IMR-90 (cell line): ENCODE measurements at regions not wholly inside any gene's neighbourhood (a gene's known extent, or its start where the extent isn't known, plus 50 kb on each side); places are given as distances from the start of the nearest gene placed in this dataset.

Experiments used
- ATAC-seq: fragments of 200-7000 bp; cut with Tn5 transposase; 2 replicates; pipeline ENCODE4 v1.9.1; 2020; ENCODE audit warnings: low read depth, mild to moderate bottlenecking, moderate library complexity
- BruUV-seq: library from RNA; stranded (reverse); fragments of 400-500 nt; replicated peaks from 2 replicates; lab custom pipeline; 2021; lab: Mats Ljungman, UMichigan
- CTCF ChIA-PET: fragments of 300-600 bp; formaldehyde crosslinking; extraction: SDS; loops from one replicate; lab custom pipeline; 2021; ENCODE audit warnings: antibody characterized with exemption; lab: Yijun Ruan, JAX
- POLR2A ChIA-PET: fragments of 300-600 bp; sonication (Branson Sonifier 250); formaldehyde crosslinking; loops from one replicate; lab custom pipeline; 2022; ENCODE audit warnings: antibody characterized with exemption; ENCODE audit not compliant: unreplicated experiment; lab: Charles Lee
- DNase-seq: peaks from one replicate; pipeline ENCODE4 v3.0.0; 2013
- H2AFZ ChIP-seq: replicated peaks from 2 replicates; pipeline ENCODE3; 2013; ENCODE audit warnings: low read length, mild to moderate bottlenecking; ENCODE audit not compliant: poor library complexity
- H2AK5ac ChIP-seq: 2 replicates; pipeline ENCODE4 v1.6.1; 2013; ENCODE audit warnings: low read depth, low read length, inconsistent platforms
- H2AK9ac ChIP-seq: replicated peaks from 2 replicates; pipeline ENCODE3; 2013; ENCODE audit warnings: mild to moderate bottlenecking, low read depth, low read length, moderate library complexity; ENCODE audit not compliant: poor library complexity
- H2BK120ac ChIP-seq: 2 replicates; pipeline ENCODE4 v1.6.1; 2013; ENCODE audit warnings: low read depth, low read length, inconsistent platforms
- H2BK15ac ChIP-seq: 3 replicates; pipeline ENCODE4 v1.6.1; 2013; ENCODE audit warnings: low read depth, low read length, inconsistent platforms
- H2BK20ac ChIP-seq: 2 replicates; pipeline ENCODE4 v1.6.1; 2013; ENCODE audit warnings: low read depth, mild to moderate bottlenecking, inconsistent platforms, low read length, moderate library complexity
- H2BK5ac ChIP-seq: 2 replicates; pipeline ENCODE4 v1.6.1; 2013; ENCODE audit warnings: mild to moderate bottlenecking, low read depth, low read length, inconsistent platforms; ENCODE audit not compliant: poor library complexity, severe bottlenecking
- H3K14ac ChIP-seq: replicated peaks from 2 replicates; pipeline ENCODE4 v1.6.1; 2013; ENCODE audit warnings: low read depth, low read length, inconsistent platforms
- H3K18ac ChIP-seq: 2 replicates; pipeline ENCODE4 v1.6.1; 2013; ENCODE audit warnings: low read depth, low read length, control low read depth
- H3K23ac ChIP-seq: 2 replicates; pipeline ENCODE4 v1.6.1; 2013; ENCODE audit warnings: low read depth, low read length, inconsistent platforms
- H3K27ac ChIP-seq: 2 replicates; pipeline ENCODE4 v1.5.1; 2013; ENCODE audit warnings: mild to moderate bottlenecking, control low read depth, low read length; ENCODE audit not compliant: insufficient read depth
- H3K27me3 ChIP-seq: 2 replicates; pipeline ENCODE4 v1.6.1; 2013; ENCODE audit warnings: low read length; ENCODE audit not compliant: control insufficient read depth, insufficient read depth
- H3K36me3 ChIP-seq: 2 replicates; pipeline ENCODE4 v1.6.1; 2013; ENCODE audit warnings: low read length, mixed read lengths; ENCODE audit not compliant: control insufficient read depth, insufficient read depth
- H3K4ac ChIP-seq: 2 replicates; pipeline ENCODE4 v1.6.1; 2013; ENCODE audit warnings: low read depth, low read length, inconsistent platforms
- H3K4me1 ChIP-seq: 2 replicates; pipeline ENCODE4 v1.6.1; 2013; ENCODE audit warnings: low read length, mixed read lengths; ENCODE audit not compliant: control insufficient read depth, insufficient read depth
- H3K4me2 ChIP-seq: 2 replicates; pipeline ENCODE4 v1.6.1; 2013; ENCODE audit warnings: low read depth, mild to moderate bottlenecking, control low read depth, low read length, moderate library complexity
- H3K4me3 ChIP-seq: 2 replicates; pipeline ENCODE4 v1.5.1; 2013; ENCODE audit warnings: low read depth, mild to moderate bottlenecking, control low read depth, low read length, moderate library complexity; ENCODE audit not compliant: insufficient read depth
- H3K56ac ChIP-seq: 2 replicates; pipeline ENCODE4 v1.6.1; 2013; ENCODE audit warnings: low read length, inconsistent platforms; ENCODE audit not compliant: insufficient read depth; ENCODE audit errors: extremely low read depth
- H3K79me1 ChIP-seq, 2 experiments: 2 replicates each; pipeline ENCODE4 v1.6.1; 2013; ENCODE audit warnings: low read length in 2 of 2, inconsistent platforms in 1 of 2, low read depth in 1 of 2
- H3K9ac ChIP-seq: 2 replicates; pipeline ENCODE4 v1.6.1; 2013; ENCODE audit warnings: low read depth, low read length, control low read depth
- H3K9me1 ChIP-seq: 2 replicates; pipeline ENCODE4 v1.6.1; 2013; ENCODE audit warnings: low read length, inconsistent platforms; ENCODE audit not compliant: insufficient read depth
- H3K9me3 ChIP-seq: 2 replicates; pipeline ENCODE4 v1.6.1; 2013; ENCODE audit warnings: low read length; ENCODE audit not compliant: control insufficient read depth, insufficient read depth
- H4K20me1 ChIP-seq: 2 replicates; pipeline ENCODE4 v1.6.1; 2013; ENCODE audit warnings: low read length, inconsistent platforms; ENCODE audit not compliant: insufficient read depth
- H4K5ac ChIP-seq: 2 replicates; pipeline ENCODE4 v1.6.1; 2013; ENCODE audit warnings: mild to moderate bottlenecking, low read depth, low read length, control low read depth
- H4K8ac ChIP-seq, 2 experiments: 2 replicates each; pipeline ENCODE4 v1.6.1; 2013; ENCODE audit warnings: low read depth in 2 of 2, low read length in 2 of 2, control low read depth in 1 of 2, inconsistent platforms in 1 of 2
- H4K91ac ChIP-seq: 2 replicates; pipeline ENCODE4 v1.6.1; 2013; ENCODE audit warnings: low read depth, low read length, inconsistent platforms; ENCODE audit not compliant: insufficient read depth
- BHLHE40 ChIP-seq: fragments of 150-350 bp; IDR thresholded peaks from 2 replicates; pipeline ENCODE4 v1.6.1; 2016; ENCODE audit warnings: mild to moderate bottlenecking, low read depth, low read length
- CEBPB ChIP-seq: IDR thresholded peaks from 2 replicates; pipeline ENCODE4 v1.6.1; 2012; ENCODE audit warnings: low read depth, low read length, improper control_type of control experiment
- CHD1 ChIP-seq: IDR thresholded peaks from 2 replicates; pipeline ENCODE4 v1.6.1; 2012; ENCODE audit warnings: low read depth, low read length, improper control_type of control experiment
- FOS ChIP-seq: fragments of 150-350 bp; IDR thresholded peaks from 2 replicates; pipeline ENCODE4 v1.6.1; 2016; ENCODE audit warnings: low read depth, low read length
- MAFK ChIP-seq: IDR thresholded peaks from 2 replicates; pipeline ENCODE4 v1.6.1; 2012; ENCODE audit warnings: low read depth, low read length, improper control_type of control experiment
- MAZ ChIP-seq: IDR thresholded peaks from 2 replicates; pipeline ENCODE4 v1.6.1; 2012; ENCODE audit warnings: low read depth, mild to moderate bottlenecking, low read length, improper control_type of control experiment, moderate library complexity, borderline replicate concordance
- MXI1 ChIP-seq: IDR thresholded peaks from 2 replicates; pipeline ENCODE4 v1.6.1; 2012; ENCODE audit warnings: low read depth, mild to moderate bottlenecking, low read length, moderate library complexity, borderline replicate concordance
- NFE2L2 ChIP-seq: fragments of 150-350 bp; IDR thresholded peaks from 2 replicates; pipeline ENCODE4 v1.6.1; 2016; ENCODE audit warnings: low read depth, mild to moderate bottlenecking, low read length
- POLR2A ChIP-seq: IDR thresholded peaks from 2 replicates; pipeline ENCODE4 v1.6.1; 2012; ENCODE audit warnings: mild to moderate bottlenecking, low read depth, low read length
- RAD21 ChIP-seq: IDR thresholded peaks from 2 replicates; pipeline ENCODE4 v1.6.1; 2012; ENCODE audit warnings: low read length, improper control_type of control experiment
- RCOR1 ChIP-seq: IDR thresholded peaks from 2 replicates; pipeline ENCODE4 v1.6.1; 2012; ENCODE audit warnings: mild to moderate bottlenecking, low read length, improper control_type of control experiment; ENCODE audit not compliant: insufficient replicate concordance
- RFX5 ChIP-seq: IDR thresholded peaks from 2 replicates; pipeline ENCODE4 v1.8.0; 2012; ENCODE audit warnings: low read depth, mild to moderate bottlenecking, low read length, moderate library complexity
- SMC3 ChIP-seq: fragments of 150-350 bp; IDR thresholded peaks from 2 replicates; pipeline ENCODE4 v1.6.1; 2016; ENCODE audit warnings: low read depth, mild to moderate bottlenecking, antibody characterized with exemption, low read length, moderate library complexity
- WGBS, 2 experiments: methylation state at CpG; one replicate each; pipeline versions ENCODE4 v1.1.5 to v1.1.7; 2013; ENCODE audit warnings: missing lambda C conversion rate in 2 of 2; ENCODE audit not compliant: insufficient read length in 1 of 2; ENCODE audit errors: extremely low coverage in 2 of 2; 5-methylcytosine and 5-hydroxymethylcytosine counted together
- dilution Hi-C: fragments of 300-500 bp; cut with HindIII; formaldehyde crosslinking; loops from one replicate; pipeline ENCODE4 v1.14.3; 2018; ENCODE audit warnings: low sequenced_read_pairs; ENCODE audit not compliant: unreplicated experiment
- in situ Hi-C: fragments of 300-500 bp; cut with MboI; formaldehyde crosslinking; loops from 3 replicates; pipeline ENCODE4 v1.14.3; 2019; ENCODE audit warnings: low sequenced_read_pairs, inconsistent platforms, mixed read lengths
- intact Hi-C: fragments of 100-400 bp; cut with micrococcal nuclease; formaldehyde crosslinking; loops from 2 replicates; pipeline ENCODE4 v1.10.0; 2022
- TF ChIP-seq, protein P1 (sequence below): fragments of 150-350 bp; IDR thresholded peaks from 2 replicates; pipeline ENCODE4 v1.6.1; 2017; ENCODE audit warnings: mild to moderate bottlenecking, antibody characterized with exemption, low read length, low read depth
- TF ChIP-seq, protein P2 (sequence below): conservative IDR thresholded peaks from 2 replicates; pipeline ENCODE4 v1.5.1; 2012; ENCODE audit warnings: mild to moderate bottlenecking, low read depth, low read length, improper control_type of control experiment
- TF ChIP-seq, protein P3 (sequence below): fragments of 150-350 bp; IDR thresholded peaks from 2 replicates; pipeline ENCODE4 v1.6.1; 2016; ENCODE audit warnings: low read depth, mild to moderate bottlenecking, low read length, moderate library complexity, borderline replicate concordance

DNA sequence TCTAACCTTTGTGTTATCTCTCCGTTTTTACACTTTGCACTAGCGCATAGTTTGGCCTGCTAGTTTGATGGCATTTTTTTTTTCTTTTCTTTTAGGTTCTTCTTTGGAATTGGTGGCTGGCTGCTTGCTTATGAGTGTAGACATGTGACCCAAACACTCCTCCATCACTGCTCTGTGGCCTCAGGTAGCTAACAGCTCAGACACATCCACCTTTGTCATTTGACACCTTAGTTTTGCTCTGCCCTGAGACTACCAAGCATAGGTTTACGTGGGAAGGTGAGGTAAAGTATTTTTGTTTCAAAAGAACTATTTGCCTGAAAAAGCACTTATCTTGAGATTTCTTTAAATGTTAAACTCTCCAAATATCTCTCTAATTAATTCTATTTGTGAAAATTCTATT, 368.4 kb upstream of the MAP3K7 start:
- H2AK9ac ChIP-seq = no peak overlapping the region
- no peak overlapping the region for H4K91ac ChIP-seq
- no peak overlapping the region for H4K8ac ChIP-seq
- TF ChIP-seq POLR2A (no peak), FOS (no peak), CHD1 (no peak), RFX5 (no peak), NFE2L2 (no peak), RAD21 (no peak), MXI1 (no peak), MAFK (no peak), SMC3 (no peak), BHLHE40 (no peak), CEBPB (no peak), MAZ (no peak), RCOR1 (no peak)
- TF ChIP-seq, protein P1, sequence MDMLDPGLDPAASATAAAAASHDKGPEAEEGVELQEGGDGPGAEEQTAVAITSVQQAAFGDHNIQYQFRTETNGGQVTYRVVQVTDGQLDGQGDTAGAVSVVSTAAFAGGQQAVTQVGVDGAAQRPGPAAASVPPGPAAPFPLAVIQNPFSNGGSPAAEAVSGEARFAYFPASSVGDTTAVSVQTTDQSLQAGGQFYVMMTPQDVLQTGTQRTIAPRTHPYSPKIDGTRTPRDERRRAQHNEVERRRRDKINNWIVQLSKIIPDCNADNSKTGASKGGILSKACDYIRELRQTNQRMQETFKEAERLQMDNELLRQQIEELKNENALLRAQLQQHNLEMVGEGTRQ = no peak
- TF ChIP-seq, protein P2, sequence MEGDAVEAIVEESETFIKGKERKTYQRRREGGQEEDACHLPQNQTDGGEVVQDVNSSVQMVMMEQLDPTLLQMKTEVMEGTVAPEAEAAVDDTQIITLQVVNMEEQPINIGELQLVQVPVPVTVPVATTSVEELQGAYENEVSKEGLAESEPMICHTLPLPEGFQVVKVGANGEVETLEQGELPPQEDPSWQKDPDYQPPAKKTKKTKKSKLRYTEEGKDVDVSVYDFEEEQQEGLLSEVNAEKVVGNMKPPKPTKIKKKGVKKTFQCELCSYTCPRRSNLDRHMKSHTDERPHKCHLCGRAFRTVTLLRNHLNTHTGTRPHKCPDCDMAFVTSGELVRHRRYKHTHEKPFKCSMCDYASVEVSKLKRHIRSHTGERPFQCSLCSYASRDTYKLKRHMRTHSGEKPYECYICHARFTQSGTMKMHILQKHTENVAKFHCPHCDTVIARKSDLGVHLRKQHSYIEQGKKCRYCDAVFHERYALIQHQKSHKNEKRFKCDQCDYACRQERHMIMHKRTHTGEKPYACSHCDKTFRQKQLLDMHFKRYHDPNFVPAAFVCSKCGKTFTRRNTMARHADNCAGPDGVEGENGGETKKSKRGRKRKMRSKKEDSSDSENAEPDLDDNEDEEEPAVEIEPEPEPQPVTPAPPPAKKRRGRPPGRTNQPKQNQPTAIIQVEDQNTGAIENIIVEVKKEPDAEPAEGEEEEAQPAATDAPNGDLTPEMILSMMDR = no peak
- TF ChIP-seq, protein P3, sequence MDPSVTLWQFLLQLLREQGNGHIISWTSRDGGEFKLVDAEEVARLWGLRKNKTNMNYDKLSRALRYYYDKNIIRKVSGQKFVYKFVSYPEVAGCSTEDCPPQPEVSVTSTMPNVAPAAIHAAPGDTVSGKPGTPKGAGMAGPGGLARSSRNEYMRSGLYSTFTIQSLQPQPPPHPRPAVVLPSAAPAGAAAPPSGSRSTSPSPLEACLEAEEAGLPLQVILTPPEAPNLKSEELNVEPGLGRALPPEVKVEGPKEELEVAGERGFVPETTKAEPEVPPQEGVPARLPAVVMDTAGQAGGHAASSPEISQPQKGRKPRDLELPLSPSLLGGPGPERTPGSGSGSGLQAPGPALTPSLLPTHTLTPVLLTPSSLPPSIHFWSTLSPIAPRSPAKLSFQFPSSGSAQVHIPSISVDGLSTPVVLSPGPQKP = no peak
- dilution Hi-C loops (no loop called here), intact Hi-C loops (loop anchor here (2.0 kb wide), 1 partner anchor 28 kb away; no protein-coding TSS in a partner anchor), in situ Hi-C loops (no loop called here)
- H3K9me3 ChIP-seq = no peaks in the 10 kb centered on the region
- H3K79me1 ChIP-seq = no peaks in the 10 kb centered on the region
- no peak overlapping the region for H2BK15ac ChIP-seq
- H3K4me2 ChIP-seq = no peak overlapping the region
- ChIA-PET CTCF (no interaction called here), POLR2A (no interaction called here)
- H4K20me1 ChIP-seq = no peaks in the 10 kb centered on the region
- no peak overlapping the region for H2BK20ac ChIP-seq
- no peak for ATAC-seq
- WGBS, 2 experiments = no CpG with 5 or more reads among the region's 3 CpGs
- H3K56ac ChIP-seq = no peak overlapping the region
- no peak overlapping the region for H2AK5ac ChIP-seq
- no peak overlapping the region for H3K14ac ChIP-seq
- no peak overlapping the region for H3K4ac ChIP-seq
- H3K27ac ChIP-seq = no peak overlapping the region
- H3K9ac ChIP-seq = no peak overlapping the region
- no peaks in the 10 kb centered on the region for H3K36me3 ChIP-seq
- no peak overlapping the region for H2BK5ac ChIP-seq
- H3K18ac ChIP-seq = no peak overlapping the region
- no peak overlapping the region for H3K23ac ChIP-seq
- no peak overlapping the region for H3K4me3 ChIP-seq
- no peaks in the 10 kb centered on the region for H3K9me1 ChIP-seq
- no peaks in the 10 kb centered on the region for H3K4me1 ChIP-seq
- H4K5ac ChIP-seq = no peak overlapping the region
- no peaks in the 10 kb centered on the region for H3K27me3 ChIP-seq
- H2BK120ac ChIP-seq = no peak overlapping the region
- H2AFZ ChIP-seq = no peak overlapping the region
- no peak for DNase-seq
- BruUV-seq = no TSS peak
